ENCODE measurements at regions not wholly inside any gene's neighbourhood (a gene's known extent, or its start where the extent isn't known, plus 50 kb on each side); places are given as distances from the start of the nearest gene placed in this dataset.
A peak's percentile ranks its signal among the peaks of the same experiment; 100 is the strongest.

DNA sequence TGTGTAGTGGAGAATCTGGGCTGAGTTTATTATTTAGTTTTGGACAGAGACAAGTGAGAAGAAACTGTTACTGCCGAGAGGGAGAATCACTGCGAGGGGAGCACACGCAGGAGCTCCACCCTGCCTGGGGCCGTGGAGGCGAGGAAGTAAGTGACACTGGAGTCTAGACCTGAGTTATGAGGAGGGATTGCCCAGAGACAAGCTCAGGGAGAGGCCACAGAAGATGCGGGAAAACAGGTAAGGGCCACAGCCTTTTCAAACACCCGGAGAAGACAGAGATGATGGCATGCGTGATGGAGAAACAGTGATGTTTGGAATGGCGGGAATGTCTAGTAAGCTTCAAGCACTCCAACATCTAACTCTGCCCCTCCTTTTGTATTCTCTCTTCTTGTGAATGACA is 84.1 kb downstream of the TNFSF11 start:
- Histone ChIP-seq H3K4me1 (ENCODE audit: control insufficient read depth, insufficient read depth, low read length) (peaks cover 7% of the 10 kb centered on the region), H3K9me3 (ENCODE audit: control insufficient read depth, low read length) (no peaks in the 10 kb centered on the region), H3K4me3 (ENCODE audit: low read length) (no peak overlapping the region), H3K27me3 (replicated peaks; ENCODE audit: control insufficient read depth, insufficient read depth, low read length) (no peaks in the 10 kb centered on the region), H3K9ac (ENCODE audit: low read length) (no peak overlapping the region), H3K36me3 (ENCODE audit: control insufficient read depth, insufficient read depth, low read length, severe bottlenecking) (no peaks in the 10 kb centered on the region)
- no peak for DNase-seq (ENCODE audit: low read depth)

DNA sequence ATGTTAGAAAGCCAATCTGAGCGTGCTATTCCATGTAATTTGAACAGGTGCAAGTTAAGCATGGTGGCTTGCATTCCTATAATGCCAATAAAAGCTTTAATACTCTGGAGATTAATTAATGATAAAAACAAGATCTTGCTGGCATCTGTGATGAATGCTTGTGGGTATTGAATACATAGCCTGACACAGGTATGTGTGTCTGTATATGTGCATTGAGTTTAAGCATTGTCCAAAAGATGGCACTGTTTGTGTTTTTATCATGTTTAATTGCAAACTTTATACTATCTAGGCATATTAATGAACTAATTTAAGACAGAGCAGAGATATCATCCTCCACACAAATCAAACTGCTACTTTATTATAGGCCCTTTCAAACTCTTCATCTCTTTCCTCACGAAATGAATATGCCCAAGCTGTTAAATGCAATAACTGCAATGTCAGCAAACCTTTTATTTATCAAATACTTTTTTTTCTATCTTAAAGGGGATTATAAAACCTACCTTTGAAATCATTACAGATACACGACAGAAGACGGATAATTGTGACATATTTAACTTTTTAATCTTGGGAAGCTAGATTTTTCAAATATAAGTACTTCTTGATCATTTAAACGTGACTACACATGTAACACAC is 86.5 kb downstream of the TNFSF11 start:
- Histone ChIP-seq H3K4me3 (ENCODE audit: low read length) (no peak overlapping the region), H3K9me3 (ENCODE audit: control insufficient read depth, low read length) (no peaks in the 10 kb centered on the region), H3K9ac (ENCODE audit: low read length) (no peak overlapping the region), H3K36me3 (ENCODE audit: control insufficient read depth, insufficient read depth, low read length, severe bottlenecking) (no peaks in the 10 kb centered on the region), H3K27me3 (replicated peaks; ENCODE audit: control insufficient read depth, insufficient read depth, low read length) (no peaks in the 10 kb centered on the region), H3K4me1 (ENCODE audit: control insufficient read depth, insufficient read depth, low read length) (no peaks in the 10 kb centered on the region)
- DNase-seq (ENCODE audit: low read depth) = peak; percentile 28

DNA sequence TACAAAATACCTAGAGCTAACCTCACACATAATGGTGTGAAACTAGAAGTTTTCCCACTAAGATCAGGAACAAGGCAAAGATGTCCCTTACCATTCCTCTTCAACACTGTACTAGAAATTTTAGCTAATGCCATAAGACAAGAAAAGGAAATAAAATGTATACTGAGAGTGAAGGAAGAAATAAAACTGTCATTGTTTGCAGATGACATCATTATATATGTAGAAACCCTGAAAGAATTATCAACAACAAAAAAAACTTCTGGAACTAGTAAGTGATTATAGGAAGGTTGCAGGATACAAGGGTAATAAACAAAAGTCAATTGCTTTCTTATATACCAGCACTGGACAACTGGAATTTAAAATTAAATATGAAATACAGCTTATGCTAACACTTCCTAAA is 93.7 kb downstream of the TNFSF11 start:
- no peaks in the 10 kb centered on the region for H3K4me1 ChIP-seq (ENCODE audit: control insufficient read depth, insufficient read depth, low read length)
- H3K9me3 ChIP-seq (ENCODE audit: control insufficient read depth, low read length) = no peaks in the 10 kb centered on the region
- H3K4me3 ChIP-seq (ENCODE audit: low read length) = no peak overlapping the region
- H3K27me3 ChIP-seq (replicated peaks; ENCODE audit: control insufficient read depth, insufficient read depth, low read length) = no peaks in the 10 kb centered on the region
- no peaks in the 10 kb centered on the region for H3K36me3 ChIP-seq (ENCODE audit: control insufficient read depth, insufficient read depth, low read length, severe bottlenecking)
- no peak for DNase-seq (ENCODE audit: low read depth)
- no peak overlapping the region for H3K9ac ChIP-seq (ENCODE audit: low read length)

DNA sequence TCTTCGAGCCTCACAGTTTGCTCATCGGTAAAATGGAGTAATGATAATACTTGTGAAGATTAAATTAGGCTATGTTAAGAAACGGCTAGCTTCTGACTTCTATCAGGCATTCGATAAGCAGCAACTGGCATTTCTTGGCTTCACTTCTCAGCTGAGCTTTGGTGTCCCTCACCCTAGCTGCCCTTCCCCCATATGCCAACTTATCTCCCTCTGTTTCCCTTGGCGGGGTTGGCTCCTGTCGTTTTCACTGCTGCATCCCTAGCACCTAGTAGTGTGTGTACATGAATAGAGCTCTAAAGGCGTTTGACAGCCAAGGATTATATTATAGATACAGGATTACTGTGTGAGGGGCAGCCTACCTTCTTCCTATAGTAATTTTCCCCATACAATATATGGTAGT is 97.5 kb downstream of the TNFSF11 start:
- Histone ChIP-seq H3K4me3 (ENCODE audit: low read length) (no peak overlapping the region), H3K4me1 (ENCODE audit: control insufficient read depth, insufficient read depth, low read length) (no peaks in the 10 kb centered on the region), H3K9me3 (ENCODE audit: control insufficient read depth, low read length) (no peaks in the 10 kb centered on the region), H3K36me3 (ENCODE audit: control insufficient read depth, insufficient read depth, low read length, severe bottlenecking) (no peaks in the 10 kb centered on the region), H3K9ac (ENCODE audit: low read length) (no peak overlapping the region), H3K27me3 (replicated peaks; ENCODE audit: control insufficient read depth, insufficient read depth, low read length) (no peaks in the 10 kb centered on the region)
- DNase-seq (ENCODE audit: low read depth) = no peak

DNA sequence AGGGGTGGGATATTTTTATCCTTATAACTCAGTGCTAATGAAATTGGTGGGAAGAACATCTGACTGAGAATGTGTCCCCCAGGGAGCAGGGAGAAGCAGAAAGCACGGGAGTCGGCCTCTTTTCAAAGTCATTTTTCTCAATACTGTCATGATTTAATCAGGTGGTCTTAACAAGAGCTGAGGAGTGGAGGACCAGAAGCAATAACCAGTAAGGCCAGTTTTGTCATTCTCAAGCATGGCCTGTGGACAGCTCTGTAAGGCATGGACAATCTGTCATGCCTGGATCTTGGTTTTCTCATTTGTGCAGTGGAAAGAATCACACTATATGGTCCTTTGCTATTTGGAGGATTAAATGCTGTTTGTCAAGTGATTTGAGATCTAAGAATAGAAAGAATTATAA is 99.7 kb downstream of the TNFSF11 start:
- no peaks in the 10 kb centered on the region for H3K36me3 ChIP-seq (ENCODE audit: control insufficient read depth, insufficient read depth, low read length, severe bottlenecking)
- no peak overlapping the region for H3K9ac ChIP-seq (ENCODE audit: low read length)
- no peaks in the 10 kb centered on the region for H3K27me3 ChIP-seq (replicated peaks; ENCODE audit: control insufficient read depth, insufficient read depth, low read length)
- no peaks in the 10 kb centered on the region for H3K9me3 ChIP-seq (ENCODE audit: control insufficient read depth, low read length)
- DNase-seq (ENCODE audit: low read depth) = no peak
- no peak overlapping the region for H3K4me3 ChIP-seq (ENCODE audit: low read length)
- H3K4me1 ChIP-seq (ENCODE audit: control insufficient read depth, insufficient read depth, low read length) = no peaks in the 10 kb centered on the region

DNA sequence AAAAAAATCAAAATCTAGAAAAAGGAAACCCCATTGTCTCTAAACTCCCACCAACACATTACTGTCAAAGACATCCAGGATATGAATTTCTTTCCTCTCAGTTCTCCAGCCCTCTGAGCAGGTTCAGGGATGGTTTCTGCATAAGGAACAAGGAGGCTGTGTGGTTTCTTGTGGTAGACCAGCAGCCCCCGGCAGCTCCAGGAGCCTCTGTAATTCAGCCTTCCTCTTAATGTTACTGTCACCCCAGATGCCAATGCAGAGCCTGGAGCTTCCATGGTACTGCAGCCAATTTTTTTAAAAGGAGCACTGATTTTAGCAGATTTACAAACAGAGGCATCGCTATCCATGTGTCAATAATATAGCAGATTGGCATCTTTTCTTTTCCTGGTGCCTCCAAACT is 100.6 kb upstream of the FAM216B start:
- Histone ChIP-seq H3K4me3 (ENCODE audit: low read length) (no peak overlapping the region), H3K4me1 (ENCODE audit: control insufficient read depth, insufficient read depth, low read length) (no peaks in the 10 kb centered on the region), H3K9ac (ENCODE audit: low read length) (no peak overlapping the region), H3K27me3 (replicated peaks; ENCODE audit: control insufficient read depth, insufficient read depth, low read length) (no peaks in the 10 kb centered on the region), H3K36me3 (ENCODE audit: control insufficient read depth, insufficient read depth, low read length, severe bottlenecking) (no peaks in the 10 kb centered on the region), H3K9me3 (ENCODE audit: control insufficient read depth, low read length) (no peaks in the 10 kb centered on the region)
- DNase-seq (ENCODE audit: low read depth) = no peak

DNA sequence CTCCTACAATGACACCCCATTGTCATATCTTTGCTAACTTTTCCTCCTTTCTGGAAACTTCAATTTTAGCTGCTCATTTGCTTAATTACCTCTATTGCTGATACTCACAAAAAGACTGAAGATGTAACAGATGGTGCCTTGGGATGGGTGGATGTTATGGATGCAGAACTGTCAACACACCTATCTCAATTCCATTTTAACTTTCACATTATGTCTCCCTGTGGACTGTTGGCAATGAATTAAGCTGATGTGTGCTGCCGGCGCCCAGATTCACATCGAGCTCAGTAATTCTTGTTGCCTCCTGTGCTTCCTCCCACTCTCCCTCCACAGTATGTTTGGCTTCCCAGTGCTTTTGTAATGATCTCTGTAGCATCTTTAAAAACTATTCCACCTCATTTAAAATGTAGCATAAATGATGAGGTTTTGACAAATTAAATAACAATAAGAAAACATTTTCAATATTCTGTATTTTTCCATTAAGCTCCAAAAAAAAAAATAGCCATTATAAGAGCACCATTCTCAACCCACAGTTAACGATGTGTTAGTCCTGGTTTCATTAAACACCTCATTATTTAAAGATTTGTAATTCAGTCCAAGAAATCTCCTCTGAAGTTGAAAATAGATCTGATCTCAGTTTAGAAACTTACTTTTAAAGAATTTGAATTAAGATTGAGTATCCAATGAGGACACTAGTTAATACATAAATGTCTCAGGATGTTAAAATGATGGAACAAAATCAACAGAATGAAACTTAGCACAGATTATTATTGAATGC is 99.9 kb upstream of the FAM216B start:
- H3K4me3 ChIP-seq (ENCODE audit: low read length) = no peak overlapping the region
- H3K36me3 ChIP-seq (ENCODE audit: control insufficient read depth, insufficient read depth, low read length, severe bottlenecking) = no peaks in the 10 kb centered on the region
- peaks cover 3% of the 10 kb centered on the region for H3K4me1 ChIP-seq (ENCODE audit: control insufficient read depth, insufficient read depth, low read length)
- no peak overlapping the region for H3K9ac ChIP-seq (ENCODE audit: low read length)
- H3K9me3 ChIP-seq (ENCODE audit: control insufficient read depth, low read length) = no peaks in the 10 kb centered on the region
- DNase-seq (ENCODE audit: low read depth) = no peak
- no peaks in the 10 kb centered on the region for H3K27me3 ChIP-seq (replicated peaks; ENCODE audit: control insufficient read depth, insufficient read depth, low read length)

DNA sequence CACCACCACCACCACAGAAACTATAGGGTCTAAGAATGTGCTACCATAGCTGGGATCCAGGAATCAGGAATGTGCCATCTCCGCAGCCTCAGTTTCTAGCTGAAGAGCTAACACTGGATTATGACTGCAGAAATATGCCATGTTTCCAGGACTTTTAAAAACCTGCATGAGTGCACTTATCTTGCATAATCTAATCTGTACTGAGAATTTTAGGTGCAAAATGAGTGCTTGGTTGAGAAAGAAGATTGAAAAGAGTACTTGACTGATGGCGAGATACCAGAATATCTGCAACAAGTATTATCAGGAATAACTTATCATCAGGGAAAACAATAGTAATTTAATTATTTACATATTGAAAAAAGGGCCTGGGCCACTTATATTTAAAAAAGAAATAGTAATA is 97.2 kb upstream of the FAM216B start:
- Histone ChIP-seq H3K27me3 (replicated peaks; ENCODE audit: control insufficient read depth, insufficient read depth, low read length) (no peaks in the 10 kb centered on the region), H3K4me3 (ENCODE audit: low read length) (no peak overlapping the region), H3K36me3 (ENCODE audit: control insufficient read depth, insufficient read depth, low read length, severe bottlenecking) (no peaks in the 10 kb centered on the region)

DNA sequence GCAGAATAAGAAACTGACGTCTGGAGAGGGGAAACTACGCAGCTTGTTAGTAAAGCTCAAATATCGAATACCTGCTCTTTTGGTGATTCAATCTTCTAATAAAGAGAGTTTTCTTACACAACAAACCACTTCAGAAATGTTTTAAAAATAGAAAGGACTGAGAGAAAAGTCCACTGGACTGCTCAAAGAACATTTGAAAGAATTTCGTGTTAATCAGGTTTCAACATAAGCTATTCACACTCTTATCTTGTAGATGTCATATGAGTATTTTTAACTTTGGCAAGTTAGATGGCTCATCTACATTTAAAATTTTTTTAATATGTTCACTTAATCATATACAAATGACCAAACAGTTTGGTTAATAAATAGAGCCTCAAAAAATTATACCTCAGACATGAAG is 95.6 kb upstream of the FAM216B start:
- no peaks in the 10 kb centered on the region for H3K9me3 ChIP-seq (ENCODE audit: control insufficient read depth, low read length)
- no peaks in the 10 kb centered on the region for H3K27me3 ChIP-seq (replicated peaks; ENCODE audit: control insufficient read depth, insufficient read depth, low read length)
- H3K4me3 ChIP-seq (ENCODE audit: low read length) = no peak overlapping the region
- no peaks in the 10 kb centered on the region for H3K36me3 ChIP-seq (ENCODE audit: control insufficient read depth, insufficient read depth, low read length, severe bottlenecking)
- H3K4me1 ChIP-seq (ENCODE audit: control insufficient read depth, insufficient read depth, low read length) = peaks cover 3% of the 10 kb centered on the region
- H3K9ac ChIP-seq (ENCODE audit: low read length) = no peak overlapping the region
- no peak for DNase-seq (ENCODE audit: low read depth)

More for the DNA sequence above, 97.2 kb upstream of the FAM216B start:
- H3K9me3 ChIP-seq (ENCODE audit: control insufficient read depth, low read length) = no peaks in the 10 kb centered on the region
- H3K4me1 ChIP-seq (ENCODE audit: control insufficient read depth, insufficient read depth, low read length) = peaks cover 3% of the 10 kb centered on the region
- no peak for DNase-seq (ENCODE audit: low read depth)
- H3K9ac ChIP-seq (ENCODE audit: low read length) = no peak overlapping the region

DNA sequence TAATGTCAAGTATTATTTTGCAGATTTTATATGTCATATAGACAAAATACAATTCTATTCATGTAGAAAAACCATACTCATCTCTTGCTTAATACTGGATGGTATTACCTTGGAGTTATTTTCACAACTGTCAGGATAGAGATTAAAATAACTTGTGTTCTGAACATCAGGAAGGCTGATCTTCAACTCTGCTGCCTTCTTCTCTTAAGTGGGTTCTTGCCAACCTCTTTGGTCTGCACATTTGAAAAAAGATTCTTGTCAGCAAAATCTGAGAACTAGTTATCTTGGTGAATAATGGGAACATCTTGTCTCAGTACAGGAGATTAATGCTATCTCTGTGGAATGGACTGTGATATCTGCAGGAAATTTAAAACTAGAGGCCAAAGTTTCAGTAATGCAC is 95.2 kb upstream of the FAM216B start:
- Histone ChIP-seq H3K27me3 (replicated peaks; ENCODE audit: control insufficient read depth, insufficient read depth, low read length) (no peaks in the 10 kb centered on the region), H3K36me3 (ENCODE audit: control insufficient read depth, insufficient read depth, low read length, severe bottlenecking) (no peaks in the 10 kb centered on the region), H3K4me1 (ENCODE audit: control insufficient read depth, insufficient read depth, low read length) (peaks cover 3% of the 10 kb centered on the region), H3K9me3 (ENCODE audit: control insufficient read depth, low read length) (no peaks in the 10 kb centered on the region), H3K9ac (ENCODE audit: low read length) (no peak overlapping the region), H3K4me3 (ENCODE audit: low read length) (no peak overlapping the region)
- no peak for DNase-seq (ENCODE audit: low read depth)

DNA sequence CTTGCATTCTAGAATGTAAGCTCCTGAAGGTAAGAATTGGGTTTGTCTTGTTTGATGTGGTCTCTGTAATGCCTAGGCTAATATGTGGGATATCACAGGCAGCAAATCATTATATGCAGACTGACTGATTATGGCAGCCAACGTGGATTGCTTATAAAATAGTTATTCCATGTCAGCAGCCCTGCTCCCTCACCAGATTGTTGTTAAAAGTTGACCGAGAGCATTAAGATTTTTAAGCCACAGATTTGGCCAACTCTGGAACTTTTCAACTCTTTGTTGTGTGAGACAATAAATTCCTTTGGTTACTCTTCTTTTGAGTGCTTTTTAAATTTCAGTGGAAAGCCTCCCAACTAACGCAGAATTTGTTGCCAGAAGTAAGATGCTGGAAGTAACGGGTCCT is 92.6 kb upstream of the FAM216B start:
- H3K9ac ChIP-seq (ENCODE audit: low read length) = no peak overlapping the region
- no peak for DNase-seq (ENCODE audit: low read depth)
- no peak overlapping the region for H3K4me3 ChIP-seq (ENCODE audit: low read length)
- H3K36me3 ChIP-seq (ENCODE audit: control insufficient read depth, insufficient read depth, low read length, severe bottlenecking) = no peaks in the 10 kb centered on the region
- no peaks in the 10 kb centered on the region for H3K9me3 ChIP-seq (ENCODE audit: control insufficient read depth, low read length)
- no peaks in the 10 kb centered on the region for H3K27me3 ChIP-seq (replicated peaks; ENCODE audit: control insufficient read depth, insufficient read depth, low read length)
- H3K4me1 ChIP-seq (ENCODE audit: control insufficient read depth, insufficient read depth, low read length) = peaks cover 3% of the 10 kb centered on the region

DNA sequence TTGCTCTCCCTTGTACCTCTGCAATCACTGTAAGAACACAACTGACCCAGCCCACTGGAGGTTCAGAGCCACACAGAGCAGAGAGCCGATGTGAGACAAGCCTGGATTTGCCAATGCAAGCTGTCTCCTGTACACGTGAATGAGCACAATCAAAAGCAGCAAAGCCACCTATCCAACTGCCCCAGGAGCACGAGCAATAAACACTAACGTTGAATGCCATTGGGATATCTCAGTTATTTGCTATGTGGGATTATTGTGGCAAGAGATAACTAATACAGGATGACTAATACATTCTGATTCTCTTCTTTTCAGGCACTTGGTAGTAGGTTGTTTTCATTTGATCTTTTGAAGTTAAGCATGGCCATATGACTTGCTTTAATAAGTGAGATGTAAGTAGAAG is 85.2 kb upstream of the FAM216B start:
- Histone ChIP-seq H3K27me3 (replicated peaks; ENCODE audit: control insufficient read depth, insufficient read depth, low read length) (no peaks in the 10 kb centered on the region), H3K4me1 (ENCODE audit: control insufficient read depth, insufficient read depth, low read length) (no peaks in the 10 kb centered on the region), H3K4me3 (ENCODE audit: low read length) (no peak overlapping the region), H3K9ac (ENCODE audit: low read length) (no peak overlapping the region), H3K9me3 (ENCODE audit: control insufficient read depth, low read length) (no peaks in the 10 kb centered on the region), H3K36me3 (ENCODE audit: control insufficient read depth, insufficient read depth, low read length, severe bottlenecking) (no peaks in the 10 kb centered on the region)
- DNase-seq (ENCODE audit: low read depth) = peak; percentile 12
